IPS DF 4.7 (cell line): ENCODE measurements at regions not wholly inside any gene's neighbourhood (a gene's known extent, or its start where the extent isn't known, plus 50 kb on each side); places are given as distances from the start of the nearest gene placed in this dataset.

Experiments used
- DNase-seq: peaks from one replicate; pipeline ENCODE4 v3.0.0-alpha.2; 2013; ENCODE audit warnings: low spot score; ENCODE audit errors: extremely low read depth

DNA sequence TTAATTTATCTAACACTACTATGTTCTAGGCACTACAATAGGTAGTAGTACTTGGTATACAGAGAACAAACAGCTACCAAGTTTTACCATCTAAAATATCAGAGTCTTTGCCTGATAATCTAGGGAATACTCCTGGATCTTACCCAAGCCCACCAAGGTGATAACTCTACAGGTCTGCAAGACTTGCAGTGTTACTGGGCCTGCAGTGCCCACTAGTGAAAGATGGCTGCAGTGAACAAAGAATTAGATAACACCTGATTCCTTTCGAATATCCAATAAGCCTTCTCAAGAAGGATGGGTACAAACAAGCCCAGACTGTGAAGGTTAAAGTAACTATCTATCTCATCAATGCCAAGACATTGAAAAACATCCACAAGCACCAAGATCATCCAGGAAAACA lies 317.0 kb upstream of the DCBLD2 start:
- DNase-seq: no peak

DNA sequence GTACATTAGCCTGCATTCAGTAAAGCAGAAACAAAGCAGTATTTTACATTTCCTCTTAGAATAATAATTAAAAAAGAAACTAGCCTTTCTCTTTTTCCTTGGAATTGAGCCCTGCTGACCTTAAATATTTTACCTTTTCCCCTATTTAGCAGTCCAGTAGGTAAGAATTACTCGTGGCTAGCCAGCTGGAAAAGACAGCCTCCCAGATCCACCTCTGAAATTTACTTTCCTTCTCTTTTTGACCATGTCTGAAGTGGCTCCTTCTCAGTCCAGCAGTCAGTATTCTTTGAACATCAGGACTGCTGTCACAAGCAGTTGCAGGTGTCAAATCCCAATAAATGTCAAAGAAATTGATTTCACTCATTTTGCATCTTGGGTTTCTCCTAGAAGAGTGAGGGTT lies 311.5 kb upstream of the DCBLD2 start:
- DNase-seq: no peak

- DNase-seq: no peak
Observed at GRCh38 chr3:99211309-99211708, 309.8 kb upstream of the DCBLD2 start.

- DNase-seq: no peak
Observed at GRCh38 chr3:99199021-99199420, 297.5 kb upstream of the DCBLD2 start.

DNA sequence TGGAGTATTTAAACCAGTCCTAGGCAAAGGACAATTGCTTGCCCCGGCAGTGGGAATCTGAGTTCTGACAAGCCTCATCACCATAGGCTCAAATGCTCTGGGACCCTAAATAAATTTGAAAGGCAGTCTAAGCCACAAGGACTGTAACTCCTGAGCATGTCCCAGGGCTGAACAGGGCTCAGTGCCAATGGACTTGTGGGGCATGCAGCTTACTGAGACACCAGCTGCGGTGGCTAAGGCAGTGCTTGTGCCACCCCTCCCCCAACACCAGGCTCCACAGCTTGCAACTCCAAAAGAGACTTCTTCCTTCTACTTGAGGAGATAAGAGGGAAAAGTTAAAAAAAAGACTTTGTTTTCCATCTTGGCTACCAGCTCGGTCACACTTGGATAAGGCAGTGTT lies 289.7 kb upstream of the DCBLD2 start:
- no peak for DNase-seq

DNA sequence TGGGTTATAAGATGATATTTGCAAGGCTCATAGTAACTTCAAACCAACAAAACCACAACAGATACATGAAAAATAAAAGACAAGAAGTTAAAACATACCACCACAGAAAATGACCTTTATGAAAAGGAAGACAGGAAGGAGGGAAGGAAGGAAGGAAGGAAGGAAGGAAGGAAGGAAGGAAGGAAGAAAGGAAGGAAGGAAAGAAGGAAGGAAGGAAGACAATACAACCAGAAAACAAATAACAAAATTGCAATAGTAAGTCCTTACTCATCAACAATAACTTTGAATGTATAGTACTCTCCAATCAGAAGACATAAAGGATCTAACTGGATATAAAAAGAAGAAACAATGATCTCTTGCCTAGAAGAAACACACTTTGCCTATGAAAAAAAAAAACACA lies 287.4 kb upstream of the DCBLD2 start:
- no peak for DNase-seq

DNA sequence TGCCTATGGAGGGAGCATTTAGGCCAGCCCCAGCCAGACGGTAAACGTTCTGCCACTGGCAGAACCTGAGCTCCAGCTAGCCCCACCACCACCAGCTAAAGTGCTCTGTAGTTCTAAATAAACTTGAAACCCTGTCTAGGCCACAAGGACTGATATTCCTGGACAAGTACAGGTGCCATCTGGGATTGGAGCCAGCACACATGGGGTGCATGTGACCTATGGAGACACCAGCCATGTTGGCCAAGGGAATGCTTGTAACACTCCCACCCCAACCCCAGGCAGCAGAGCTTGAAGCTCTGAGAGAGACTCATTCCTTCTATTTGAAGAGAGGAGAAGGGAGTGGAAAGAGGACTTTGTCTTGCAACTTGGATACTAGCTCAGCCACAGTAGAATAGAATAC lies 284.5 kb upstream of the DCBLD2 start:
- DNase-seq: no peak

DNA sequence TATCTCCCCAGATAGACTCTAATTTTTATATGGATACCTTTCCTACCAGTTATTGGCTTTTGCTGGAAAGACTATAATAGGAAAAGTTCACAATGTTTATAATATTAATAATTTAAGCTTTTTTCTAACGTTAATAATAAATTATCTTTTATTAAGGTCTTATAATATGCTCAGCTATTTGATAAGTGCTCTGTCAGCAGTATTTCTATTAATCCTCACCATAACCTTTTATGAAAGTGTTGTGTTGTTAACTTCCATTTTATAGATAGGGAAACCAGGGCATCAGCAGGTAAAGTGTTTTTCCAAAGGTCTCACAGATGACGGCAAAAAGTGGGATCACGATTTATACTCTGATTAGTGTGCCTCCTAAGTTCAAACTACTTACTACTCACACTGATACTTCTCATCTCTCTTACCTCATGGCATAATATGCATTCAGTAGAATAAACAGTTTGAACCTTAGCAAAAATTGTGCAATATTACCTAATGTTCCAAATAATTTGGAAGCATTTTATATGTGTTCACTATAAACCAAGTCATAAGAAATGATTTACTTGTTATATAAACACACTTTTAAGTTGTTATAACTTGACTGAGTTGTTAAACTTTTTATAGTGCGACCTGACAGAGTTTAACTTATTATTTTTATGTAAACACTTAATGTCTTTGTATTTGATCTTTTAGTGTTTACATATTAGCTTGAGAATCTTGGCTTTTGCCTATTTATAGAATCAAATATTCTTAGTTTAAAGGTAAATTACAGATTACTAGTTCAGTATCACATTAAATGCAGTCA lies 274.9 kb upstream of the DCBLD2 start:
- no peak for DNase-seq

- no peak for DNase-seq
Observed at GRCh38 chr3:99175276-99175812, 273.8 kb upstream of the DCBLD2 start.

GRCh38 chr3:99172736-99173657 lies 271.5 kb upstream of the DCBLD2 start:
- peak; percentile 46 for DNase-seq

DNA sequence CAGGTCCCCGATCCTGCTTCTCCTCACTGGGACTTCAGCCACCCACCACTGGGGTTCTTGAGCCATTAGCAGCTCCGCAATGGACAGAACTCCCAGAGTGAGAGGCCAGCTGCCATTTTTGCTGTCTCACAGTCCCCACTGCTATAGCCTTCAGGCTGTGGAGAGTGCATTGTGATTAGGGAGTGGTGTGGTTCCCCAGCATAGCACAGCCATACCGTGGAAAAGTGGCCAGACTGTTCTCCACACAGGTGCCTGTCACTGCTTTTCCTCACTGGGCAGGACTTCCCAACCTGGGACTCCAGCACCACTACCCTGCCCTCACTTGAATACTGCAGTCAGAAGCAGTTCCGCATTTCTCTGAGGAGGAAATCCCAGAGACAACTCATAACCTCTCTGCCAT lies 270.3 kb upstream of the DCBLD2 start:
- no peak for DNase-seq

DNA sequence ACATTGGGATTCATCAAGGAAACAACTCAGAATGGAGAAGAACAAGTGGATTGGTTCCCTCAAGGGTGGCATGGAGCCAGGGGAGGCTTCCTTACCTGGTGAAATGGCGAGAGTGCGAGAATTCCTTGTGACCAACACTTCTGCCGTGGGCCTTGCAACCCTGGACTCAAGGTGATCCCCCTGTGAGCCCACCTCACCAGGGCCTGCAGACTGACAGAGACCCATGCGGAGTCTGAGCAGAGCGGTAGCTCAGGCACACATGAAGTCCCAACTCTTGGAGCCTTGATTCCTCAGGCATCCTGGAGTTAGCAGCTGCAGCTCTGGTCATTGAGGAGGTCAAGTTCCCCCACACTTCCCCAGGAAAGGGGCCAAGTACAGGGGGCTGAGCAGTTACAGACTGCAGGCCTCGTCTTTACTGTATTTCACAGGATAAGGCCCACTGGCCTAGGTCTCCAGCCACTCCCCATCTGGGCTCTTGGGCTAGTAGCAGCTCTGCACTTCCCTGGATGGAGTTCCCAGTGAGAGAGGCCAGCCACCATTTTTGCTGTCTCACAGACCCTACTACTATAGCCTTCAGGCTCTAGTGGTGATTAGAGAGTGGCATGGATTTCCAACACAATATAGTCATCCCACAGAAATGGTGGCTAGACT lies 269.5 kb upstream of the DCBLD2 start:
- no peak for DNase-seq

DNA sequence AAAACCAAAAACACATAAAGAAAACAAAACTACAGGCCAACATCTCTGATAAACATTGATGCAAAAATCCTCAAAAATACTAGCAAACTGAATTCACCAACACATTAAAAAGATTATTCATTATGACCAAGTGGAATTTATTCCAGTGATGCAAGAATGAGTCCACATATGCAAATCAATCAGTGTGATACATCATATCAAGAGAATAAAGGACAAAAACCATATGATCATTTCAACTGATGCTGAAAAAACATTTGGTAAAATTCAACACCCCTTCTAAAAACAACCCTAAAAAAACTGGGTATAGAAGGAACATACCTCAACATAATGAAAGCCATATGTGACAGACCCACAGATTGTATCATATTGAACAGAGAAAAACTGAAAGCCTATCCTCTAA lies 265.6 kb upstream of the DCBLD2 start:
- DNase-seq: no peak

DNA sequence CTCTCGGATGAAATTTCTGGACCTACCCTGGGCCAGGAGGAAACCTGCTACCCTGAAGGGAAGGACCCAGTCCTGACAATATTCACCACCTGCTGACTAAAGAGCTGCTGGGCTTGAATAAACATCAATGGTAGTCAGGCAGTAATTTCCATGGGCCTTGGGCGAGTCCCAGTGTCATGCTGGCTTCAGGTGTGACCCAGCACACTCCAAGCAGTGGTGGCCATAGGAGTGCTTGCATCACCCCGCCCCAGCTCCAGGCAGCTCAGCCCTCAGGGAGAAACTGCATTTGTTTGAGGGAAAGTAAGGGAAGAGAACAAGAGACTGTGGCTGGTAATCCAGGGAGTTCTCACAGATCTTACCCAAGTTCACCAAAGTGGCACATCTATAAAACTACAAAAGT lies 261.8 kb upstream of the DCBLD2 start:
- no peak for DNase-seq

DNA sequence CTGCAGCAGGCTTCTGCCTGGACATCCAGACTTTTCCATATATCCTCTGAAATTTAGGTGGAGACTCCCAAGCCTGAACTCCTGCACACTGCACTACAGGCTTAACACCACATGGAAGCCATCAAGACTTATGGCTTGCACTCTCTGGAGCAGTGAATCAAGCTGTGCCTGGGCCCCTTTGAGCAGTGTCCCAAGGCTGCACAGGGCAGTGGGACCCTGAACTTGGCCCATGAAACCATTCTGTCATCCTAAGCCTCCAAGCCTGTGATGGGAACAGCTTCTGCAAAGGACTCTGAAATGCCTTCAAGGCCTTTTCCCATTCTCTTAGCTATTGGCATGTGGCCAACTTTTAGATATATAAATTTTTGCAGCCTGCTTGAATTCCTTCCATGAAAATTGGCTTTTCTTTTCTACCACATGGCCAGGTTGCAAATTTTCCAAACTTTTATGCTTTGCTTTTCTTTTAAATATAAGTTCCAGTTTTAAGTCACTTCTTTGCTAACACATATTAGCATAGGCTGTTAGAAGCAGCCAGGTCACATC lies 257.8 kb upstream of the DCBLD2 start:
- DNase-seq: no peak

GRCh38 chr3:99145031-99145430 lies 243.5 kb upstream of the DCBLD2 start:
- no peak for DNase-seq

GRCh38 chr3:99143493-99143892 lies 242.0 kb upstream of the DCBLD2 start:
- DNase-seq: no peak

- DNase-seq: no peak
Observed at GRCh38 chr3:99134986-99135385, 233.5 kb upstream of the DCBLD2 start.

GRCh38 chr3:99131876-99132275 lies 230.4 kb upstream of the DCBLD2 start:
- DNase-seq: no peak

DNA sequence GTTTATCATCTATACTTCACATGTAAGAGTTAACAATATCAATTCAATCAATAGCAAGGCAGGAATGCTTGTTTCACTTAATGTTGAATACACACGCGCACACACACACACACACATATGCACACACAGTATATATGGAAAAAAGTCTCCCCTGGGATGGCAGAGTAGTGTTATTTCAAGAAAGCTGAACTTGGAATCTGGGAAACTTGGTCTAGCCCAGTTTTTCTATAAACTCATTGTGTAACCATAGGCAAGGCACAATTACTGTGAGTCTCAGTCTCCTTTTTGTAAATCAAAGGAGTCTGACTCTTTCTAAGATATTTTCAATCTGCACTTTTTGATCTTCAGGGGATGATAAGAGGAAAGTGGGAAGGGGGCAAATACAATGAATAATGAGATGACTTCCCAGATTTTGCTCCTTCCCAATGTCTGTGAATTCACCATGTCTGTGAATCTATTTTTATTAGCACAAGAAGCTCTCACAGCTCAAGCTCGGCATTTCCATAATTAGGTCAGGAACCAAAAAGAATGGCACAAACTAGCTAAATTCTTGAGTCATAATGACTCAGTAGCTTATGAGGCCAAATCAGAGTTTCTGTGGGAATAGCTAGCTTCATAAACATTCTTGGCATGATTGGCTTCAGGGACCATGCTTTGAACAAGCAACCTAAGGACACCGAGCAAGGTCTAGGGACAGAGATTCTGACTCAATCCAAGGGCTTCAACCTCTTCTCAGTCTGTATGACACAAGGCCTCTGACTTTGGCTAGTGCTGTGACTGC lies 227.4 kb upstream of the DCBLD2 start:
- no peak for DNase-seq

DNA sequence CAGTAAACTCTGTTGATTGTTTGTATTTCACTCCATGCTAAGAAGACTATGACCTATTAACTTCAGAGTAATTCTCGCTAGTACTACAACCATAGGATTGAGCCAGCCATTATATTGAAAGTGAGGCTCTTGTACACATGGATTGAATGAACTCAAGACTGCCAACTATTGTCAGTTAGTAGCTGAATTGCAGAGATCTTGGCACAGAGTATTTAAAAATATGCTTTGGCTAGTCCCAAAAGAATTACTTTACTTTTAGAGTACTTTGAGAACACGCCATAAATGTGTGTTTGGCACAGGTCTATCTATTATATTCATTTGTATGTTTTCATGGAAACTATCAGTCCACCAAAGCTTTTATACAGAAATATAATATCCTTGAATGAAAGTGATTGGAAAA lies 226.7 kb upstream of the DCBLD2 start:
- DNase-seq: no peak
